AG04450 (cell line): ENCODE measurements at regions not wholly inside any gene's neighbourhood (a gene's known extent, or its start where the extent isn't known, plus 50 kb on each side); places are given as distances from the start of the nearest gene placed in this dataset.

Experiments
- CTCF ChIA-PET: fragments of 300-600, 350-600 bp; formaldehyde crosslinking; extraction: SDS; loops from one replicate; lab custom pipeline; 2022; ENCODE audit warnings: antibody characterized with exemption, inconsistent platforms; lab: Charles Lee
- POLR2A ChIA-PET: fragments of 350-600 bp; formaldehyde crosslinking; extraction: SDS; loops from one replicate; lab custom pipeline; 2021; ENCODE audit warnings: antibody characterized with exemption, inconsistent platforms; lab: Yijun Ruan, JAX
- DNase-seq: peaks from one replicate; pipeline ENCODE4 v3.0.0-alpha.2; 2011; ENCODE audit warnings: low read depth, low spot score
- H3K27ac ChIP-seq: one replicate; pipeline ENCODE4 v1.5.1; 2012; ENCODE audit warnings: low read depth, low read length, control low read depth
- H3K27me3 ChIP-seq: one replicate; pipeline ENCODE4 v1.6.0; 2012; ENCODE audit warnings: low read length; ENCODE audit not compliant: control insufficient read depth, insufficient read depth
- H3K4me3 ChIP-seq: 2 replicates; pipeline ENCODE4 v1.5.1; 2011; ENCODE audit warnings: mild to moderate bottlenecking, low read depth, low read length, control low read depth
- H3K9me3 ChIP-seq: 2 replicates; pipeline ENCODE4 v1.5.1; 2012; ENCODE audit warnings: low read length; ENCODE audit not compliant: control insufficient read depth, insufficient read depth
- CTCF ChIP-seq: IDR thresholded peaks from 2 replicates; pipeline ENCODE4 v1.5.1; 2011; ENCODE audit warnings: low read depth, low read length, control low read depth, inconsistent platforms

GRCh38 chrX:10938365-10938923 is 172.7 kb upstream of the HCCS start:
- POLR2A ChIA-PET: interaction anchor here (0.7 kb wide), 1 partner anchor 406 kb away, joined by 7 read pairs; no protein-coding TSS in a partner anchor
- peak; percentile 7 for DNase-seq
- no peak for TF ChIP-seq CTCF
- H3K27me3 ChIP-seq: no peaks in the 10 kb centered on the region
- H3K27ac ChIP-seq: no peak overlapping the region
- no peaks in the 10 kb centered on the region for H3K9me3 ChIP-seq
- CTCF ChIA-PET: interaction anchor here (0.7 to 1.0 kb wide), 2 partner anchors 163 to 183 kb away, joined by 3 read pairs; no protein-coding TSS in a partner anchor
- no peak overlapping the region for H3K4me3 ChIP-seq

GRCh38 chrX:10939424-10939823 is 171.7 kb upstream of the HCCS start:
- TF ChIP-seq CTCF: no peak
- H3K27me3 ChIP-seq: no peaks in the 10 kb centered on the region
- ChIA-PET CTCF (interaction anchor here (0.5 kb wide), 1 partner anchor 1050 kb away, joined by 3 read pairs; no protein-coding TSS in a partner anchor), POLR2A (no interaction called here)
- H3K9me3 ChIP-seq: no peaks in the 10 kb centered on the region
- DNase-seq: no peak
- no peak overlapping the region for H3K4me3 ChIP-seq
- H3K27ac ChIP-seq: no peak overlapping the region

- H3K27ac ChIP-seq: peak overlapping the region; percentile 11
- no peaks in the 10 kb centered on the region for H3K27me3 ChIP-seq
- DNase-seq: no peak
- no peak overlapping the region for H3K4me3 ChIP-seq
- ChIA-PET POLR2A (no interaction called here), CTCF (no interaction called here)
- H3K9me3 ChIP-seq: no peaks in the 10 kb centered on the region
- no peak for TF ChIP-seq CTCF
These were observed 166.8 kb upstream of the HCCS start for GRCh38 chrX:10944136-10944885.

GRCh38 chrX:10945498-10945897 is 165.6 kb upstream of the HCCS start:
- Histone ChIP-seq H3K27me3 (no peaks in the 10 kb centered on the region), H3K27ac (no peak overlapping the region), H3K9me3 (no peaks in the 10 kb centered on the region), H3K4me3 (no peak overlapping the region)
- TF ChIP-seq CTCF: no peak
- no peak for DNase-seq
- POLR2A ChIA-PET: no interaction called here
- CTCF ChIA-PET: no interaction called here

- Histone ChIP-seq H3K4me3 (no peak overlapping the region), H3K27ac (no peak overlapping the region), H3K27me3 (no peaks in the 10 kb centered on the region), H3K9me3 (no peaks in the 10 kb centered on the region; the same call in 1 of the 2 replicates)
- CTCF ChIA-PET: no interaction called here
- TF ChIP-seq CTCF: no peak
- DNase-seq: no peak
- POLR2A ChIA-PET: no interaction called here
These were observed 161.6 kb upstream of the HCCS start for GRCh38 chrX:10949541-10949940.
